ENCODE measurements at regions not wholly inside any gene's neighbourhood (a gene's known extent, or its start where the extent isn't known, plus 50 kb on each side); places are given as distances from the start of the nearest gene placed in this dataset.

- TF ChIP-seq, protein P1, sequence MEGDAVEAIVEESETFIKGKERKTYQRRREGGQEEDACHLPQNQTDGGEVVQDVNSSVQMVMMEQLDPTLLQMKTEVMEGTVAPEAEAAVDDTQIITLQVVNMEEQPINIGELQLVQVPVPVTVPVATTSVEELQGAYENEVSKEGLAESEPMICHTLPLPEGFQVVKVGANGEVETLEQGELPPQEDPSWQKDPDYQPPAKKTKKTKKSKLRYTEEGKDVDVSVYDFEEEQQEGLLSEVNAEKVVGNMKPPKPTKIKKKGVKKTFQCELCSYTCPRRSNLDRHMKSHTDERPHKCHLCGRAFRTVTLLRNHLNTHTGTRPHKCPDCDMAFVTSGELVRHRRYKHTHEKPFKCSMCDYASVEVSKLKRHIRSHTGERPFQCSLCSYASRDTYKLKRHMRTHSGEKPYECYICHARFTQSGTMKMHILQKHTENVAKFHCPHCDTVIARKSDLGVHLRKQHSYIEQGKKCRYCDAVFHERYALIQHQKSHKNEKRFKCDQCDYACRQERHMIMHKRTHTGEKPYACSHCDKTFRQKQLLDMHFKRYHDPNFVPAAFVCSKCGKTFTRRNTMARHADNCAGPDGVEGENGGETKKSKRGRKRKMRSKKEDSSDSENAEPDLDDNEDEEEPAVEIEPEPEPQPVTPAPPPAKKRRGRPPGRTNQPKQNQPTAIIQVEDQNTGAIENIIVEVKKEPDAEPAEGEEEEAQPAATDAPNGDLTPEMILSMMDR (IDR thresholded peaks at IDR 0.05) = no peak
- no peaks in the 10 kb centered on the region for H3K4me1 Mint-ChIP-seq
- intact Hi-C loops (cut with micrococcal nuclease) = no loop called here
- H3K27me3 ChIP-seq (ENCODE audit: control insufficient read depth in 2 of 2, insufficient read depth in 2 of 2, low read length in 2 of 2) = no peaks in the 10 kb centered on the region
- H3K4me2 ChIP-seq (replicated peaks; ENCODE audit: extremely low read depth, low read length, poor library complexity, severe bottlenecking) = no peak overlapping the region
- H3K79me2 ChIP-seq (ENCODE audit: insufficient read depth, low read length) = no peaks in the 10 kb centered on the region
- no peak for DNase-seq
- H3K36me3 ChIP-seq (replicated peaks in 1 of 2; ENCODE audit: control insufficient read depth in 1 of 2, insufficient read depth in 2 of 2, low read length in 2 of 2) = no peaks in the 10 kb centered on the region
- H3K36me3 Mint-ChIP-seq = no peaks in the 10 kb centered on the region
- no peak overlapping the region for H3K9ac ChIP-seq (ENCODE audit: insufficient read depth, low read length, poor library complexity, severe bottlenecking)
- no peak overlapping the region for H3K4me3 Mint-ChIP-seq
- H3K27ac ChIP-seq (ENCODE audit: low read depth in 1 of 2, low read length in 2 of 2) = no peak overlapping the region
- no peak overlapping the region for H2AFZ ChIP-seq (ENCODE audit: insufficient read depth, low read depth, low read length, poor library complexity, severe bottlenecking)
- H3K4me3 ChIP-seq (replicated peaks in 1 of 3; ENCODE audit: low read depth in 2 of 3, low read length in 3 of 3) = no peak overlapping the region
- no CpG with 5 or more reads among the region's 7 CpGs for WGBS (ENCODE audit: insufficient coverage)
- no peaks in the 10 kb centered on the region for H4K20me1 ChIP-seq (ENCODE audit: insufficient read depth, low read length)
- peaks cover 1 to 2% (median 2%) of the 10 kb centered on the region in 3 donors for H3K27me3 Mint-ChIP-seq (ENCODE audit: low read depth in 3 of 3)
- H3K9me3 ChIP-seq (replicated peaks in 1 of 2; ENCODE audit: control insufficient read depth in 1 of 2, insufficient read depth in 1 of 2, low read length in 2 of 2) = no peaks in the 10 kb centered on the region
- H3K4me1 ChIP-seq (ENCODE audit: control insufficient read depth in 1 of 2, insufficient read depth in 2 of 2, low read length in 2 of 2) = no peaks in the 10 kb centered on the region
- H3K27ac Mint-ChIP-seq = no peak overlapping the region
- peaks cover 0 to 2% (median 0%) of the 10 kb centered on the region in 7 donors for H3K9me3 Mint-ChIP-seq
Observed at GRCh38 chr3:187450431-187451190, 82.4 kb downstream of the RTP4 start.

- Histone ChIP-seq H3K9me3 (replicated peaks in 1 of 2; ENCODE audit: control insufficient read depth in 1 of 2, insufficient read depth in 1 of 2, low read length in 2 of 2) (no peaks in the 10 kb centered on the region), H2AFZ (ENCODE audit: insufficient read depth, low read depth, low read length, poor library complexity, severe bottlenecking) (no peak overlapping the region), H3K4me1 (ENCODE audit: control insufficient read depth in 1 of 2, insufficient read depth in 2 of 2, low read length in 2 of 2) (no peaks in the 10 kb centered on the region), H3K9ac (ENCODE audit: insufficient read depth, low read length, poor library complexity, severe bottlenecking) (no peak overlapping the region), H3K79me2 (ENCODE audit: insufficient read depth, low read length) (no peaks in the 10 kb centered on the region), H3K36me3 (replicated peaks in 1 of 2; ENCODE audit: control insufficient read depth in 1 of 2, insufficient read depth in 2 of 2, low read length in 2 of 2) (no peaks in the 10 kb centered on the region), H3K27ac (ENCODE audit: low read depth in 1 of 2, low read length in 2 of 2) (no peak overlapping the region), H4K20me1 (ENCODE audit: insufficient read depth, low read length) (no peaks in the 10 kb centered on the region), H3K4me3 (replicated peaks in 1 of 3; ENCODE audit: low read depth in 2 of 3, low read length in 3 of 3) (no peak overlapping the region), H3K27me3 (ENCODE audit: control insufficient read depth in 2 of 2, insufficient read depth in 2 of 2, low read length in 2 of 2) (no peaks in the 10 kb centered on the region), H3K4me2 (replicated peaks; ENCODE audit: extremely low read depth, low read length, poor library complexity, severe bottlenecking) (no peak overlapping the region)
- no CpG with 5 or more reads among the region's 1 CpG for WGBS (ENCODE audit: insufficient coverage)
- Mint-ChIP-seq H3K36me3 (no peaks in the 10 kb centered on the region), H3K27me3 (ENCODE audit: low read depth in 3 of 3) (peaks cover 0 to 4% (median 2%) of the 10 kb centered on the region in 3 donors), H3K4me1 (no peaks in the 10 kb centered on the region), H3K27ac (no peak overlapping the region), H3K9me3 (peaks cover 0 to 4% (median 0%) of the 10 kb centered on the region in 7 donors), H3K4me3 (no peak overlapping the region)
- TF ChIP-seq, protein P1 (IDR thresholded peaks at IDR 0.05) = no peak
- no peak for DNase-seq
- intact Hi-C loops (cut with micrococcal nuclease) = no loop called here
Observed at GRCh38 chr3:187448674-187449073, 80.5 kb downstream of the RTP4 start.
